Activated T-cell treated with anti-CD3 and anti-CD28 coated beads for 48 hours (primary cell): ENCODE measurements at regions not wholly inside any gene's neighbourhood (a gene's known extent, or its start where the extent isn't known, plus 50 kb on each side); places are given as distances from the start of the nearest gene placed in this dataset.

Source experiments
- DNase-seq: peaks from one replicate; pipeline ENCODE4 v3.0.0-alpha.2; 2020; ENCODE audit warnings: low read depth

DNA sequence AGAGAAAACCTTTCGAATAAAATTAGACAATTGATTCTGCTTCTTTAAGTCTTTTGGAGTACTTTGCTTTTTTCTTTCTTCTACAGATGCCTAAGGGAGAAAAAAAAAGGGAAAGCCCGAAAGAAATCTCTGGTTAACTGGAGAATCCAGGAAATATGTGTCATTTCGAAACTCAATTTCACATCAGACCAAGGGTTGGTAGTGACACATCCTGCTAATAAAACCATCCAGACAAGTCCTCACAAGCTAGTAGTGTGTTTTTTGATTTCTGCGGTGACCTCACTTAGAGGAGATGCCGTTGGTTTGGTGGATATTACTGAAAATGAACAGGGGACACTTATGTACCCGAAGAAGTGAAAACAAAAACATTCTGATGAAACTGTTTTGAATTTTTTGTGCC is 726.5 kb upstream of the ADAMTS5 start:
- no peak for DNase-seq

GRCh38 chr21:27691516-27691915 is 724.6 kb upstream of the ADAMTS5 start:
- DNase-seq = no peak

- DNase-seq = no peak
Measured at GRCh38 chr21:27691006-27691405, 724.1 kb upstream of the ADAMTS5 start.

- no peak for DNase-seq
Measured at GRCh38 chr21:27690426-27690825, 723.5 kb upstream of the ADAMTS5 start.

GRCh38 chr21:27688773-27689172 is 721.9 kb upstream of the ADAMTS5 start:
- no peak for DNase-seq

DNA sequence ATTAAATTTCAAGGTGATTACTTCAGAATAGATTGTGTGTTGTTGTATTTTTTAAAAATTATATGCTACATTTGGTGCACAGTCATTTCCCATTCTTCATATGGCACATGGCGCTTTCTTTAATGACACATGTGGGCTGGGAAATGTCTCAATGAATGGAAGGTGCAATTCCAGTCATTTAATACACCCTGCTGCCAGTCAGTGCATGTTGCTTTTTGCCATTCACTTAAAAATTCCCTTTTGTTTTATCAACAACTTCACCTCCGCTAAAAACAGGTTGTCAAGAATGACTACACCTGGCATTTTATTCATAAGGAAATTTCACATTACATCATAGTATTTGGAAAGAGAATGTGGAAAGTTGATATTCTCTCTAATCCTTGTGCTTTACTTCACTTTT is 716.4 kb upstream of the ADAMTS5 start:
- no peak for DNase-seq

GRCh38 chr21:27681841-27682240 is 715.0 kb upstream of the ADAMTS5 start:
- no peak for DNase-seq

DNA sequence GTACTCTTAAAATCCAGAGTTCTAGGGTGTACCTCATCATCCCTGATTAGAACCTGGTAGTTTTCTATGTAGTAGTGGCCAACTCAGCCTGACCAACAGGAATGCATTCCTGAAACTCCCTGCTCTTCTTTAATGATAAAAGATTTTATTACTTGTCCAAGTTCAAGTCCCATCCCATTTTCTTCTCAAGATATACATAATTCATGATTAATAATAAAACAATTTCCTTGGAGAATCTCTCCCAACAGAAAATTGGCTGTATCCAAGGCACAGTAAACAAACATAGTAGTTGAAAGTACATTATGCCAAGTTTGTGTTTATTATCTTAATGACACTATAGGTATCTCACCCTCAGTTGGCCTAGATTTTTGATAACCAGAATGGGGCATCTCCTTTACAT is 714.1 kb upstream of the ADAMTS5 start:
- no peak for DNase-seq

- DNase-seq = no peak
Measured at GRCh38 chr21:27680181-27680580, 713.3 kb upstream of the ADAMTS5 start.

DNA sequence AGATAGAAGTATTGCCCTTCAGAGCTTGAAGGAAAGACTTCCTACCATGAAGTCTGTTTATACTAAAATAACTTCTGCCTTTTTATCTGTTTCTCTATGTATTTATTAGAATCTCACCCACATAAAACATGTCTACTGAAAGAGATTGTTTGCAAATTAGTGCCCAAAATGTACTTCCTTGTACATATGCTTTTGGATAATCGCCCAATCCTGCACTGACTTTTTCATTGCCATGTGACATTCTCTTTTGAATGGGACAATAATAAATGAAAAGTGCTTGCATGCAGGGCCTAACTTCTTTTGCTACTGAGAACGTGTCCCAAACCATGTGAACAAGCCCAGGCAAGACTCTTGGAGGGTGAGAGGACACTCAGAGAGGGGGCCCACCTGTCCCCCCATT is 711.6 kb upstream of the ADAMTS5 start:
- DNase-seq = no peak

DNA sequence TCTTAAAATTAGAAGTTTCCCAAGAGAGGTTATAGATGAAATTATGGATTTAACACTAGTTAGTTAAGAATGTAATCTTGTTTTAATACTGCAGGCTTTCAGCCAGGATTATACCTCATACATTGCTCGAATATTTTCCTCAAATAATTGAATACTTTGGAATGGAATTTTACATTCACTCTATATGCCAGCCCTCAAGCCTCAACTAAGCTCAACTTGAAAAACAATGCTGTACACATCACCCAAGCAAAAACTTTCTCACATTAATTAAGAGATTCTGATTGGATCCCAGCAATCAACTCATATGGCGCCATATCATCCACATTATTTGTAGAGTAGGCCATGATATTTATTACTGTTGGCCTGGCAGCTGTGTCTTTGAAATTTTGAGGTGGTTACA is 710.7 kb upstream of the ADAMTS5 start:
- no peak for DNase-seq

DNA sequence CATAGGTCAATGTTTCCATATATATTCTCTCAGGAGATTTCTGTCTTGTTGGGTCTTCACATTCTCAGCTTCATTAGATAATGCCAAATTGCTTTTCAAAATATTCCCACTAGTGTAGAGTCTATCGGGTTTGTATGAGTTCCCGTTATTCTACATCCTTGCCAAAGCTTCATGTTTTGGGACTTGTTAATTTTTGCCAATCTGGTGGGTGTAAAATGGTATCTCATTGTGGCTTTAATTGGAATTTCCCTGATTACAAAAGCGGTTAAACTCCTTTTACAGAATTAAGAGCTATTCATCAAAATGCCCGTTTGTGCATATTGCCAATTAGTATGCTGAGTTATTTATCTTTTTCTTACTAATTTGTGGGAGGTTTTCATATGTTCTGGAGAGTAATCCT is 708.4 kb upstream of the ADAMTS5 start:
- DNase-seq = no peak

DNA sequence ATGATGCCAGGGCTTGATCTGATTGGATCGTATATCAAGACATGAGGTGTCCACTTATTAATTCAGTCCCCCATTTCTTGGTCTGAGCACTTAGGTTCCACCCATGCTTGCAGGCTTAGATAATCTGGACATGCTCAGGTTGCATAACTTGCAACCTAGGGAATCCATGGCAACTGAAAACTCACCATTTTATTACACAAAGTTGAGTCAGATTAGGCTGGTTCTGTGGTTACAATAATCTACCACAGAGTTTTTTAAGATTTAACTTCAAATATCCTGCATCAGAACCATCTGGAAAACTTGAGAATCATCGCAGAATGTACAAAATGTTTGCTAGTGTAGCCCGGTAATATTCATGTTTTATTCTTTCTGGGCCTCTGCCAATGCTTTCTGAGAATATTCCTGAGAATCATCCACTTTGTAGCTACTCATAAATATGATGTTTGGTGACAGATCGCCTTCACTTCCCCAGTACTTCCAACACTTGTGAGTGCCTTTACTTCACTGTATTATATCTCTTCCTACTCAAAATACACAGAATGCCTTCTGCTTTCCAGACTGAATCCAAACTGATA is 707.2 kb upstream of the ADAMTS5 start:
- no peak for DNase-seq

GRCh38 chr21:27673581-27673980 is 706.7 kb upstream of the ADAMTS5 start:
- DNase-seq = no peak

DNA sequence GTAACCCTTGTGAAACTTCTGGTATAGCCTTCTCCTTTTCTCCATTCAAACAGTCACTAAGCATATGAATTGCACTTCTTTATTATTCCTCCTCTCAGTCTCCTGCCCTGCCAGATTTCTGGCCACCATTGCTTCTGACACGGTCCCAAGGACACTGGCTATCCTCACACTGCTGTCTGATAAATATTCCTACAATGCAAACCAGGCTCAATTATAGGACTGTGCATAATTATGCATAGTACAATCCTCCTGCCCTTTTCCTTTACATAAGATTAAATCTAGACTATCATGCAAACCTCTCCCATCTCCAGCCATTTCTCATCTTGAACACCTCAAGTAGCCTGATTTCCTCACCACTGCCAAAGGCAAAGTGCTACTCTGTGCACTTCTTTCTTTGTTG is 704.3 kb upstream of the ADAMTS5 start:
- no peak for DNase-seq

GRCh38 chr21:27653481-27653880 is 686.6 kb upstream of the ADAMTS5 start:
- no peak for DNase-seq

DNA sequence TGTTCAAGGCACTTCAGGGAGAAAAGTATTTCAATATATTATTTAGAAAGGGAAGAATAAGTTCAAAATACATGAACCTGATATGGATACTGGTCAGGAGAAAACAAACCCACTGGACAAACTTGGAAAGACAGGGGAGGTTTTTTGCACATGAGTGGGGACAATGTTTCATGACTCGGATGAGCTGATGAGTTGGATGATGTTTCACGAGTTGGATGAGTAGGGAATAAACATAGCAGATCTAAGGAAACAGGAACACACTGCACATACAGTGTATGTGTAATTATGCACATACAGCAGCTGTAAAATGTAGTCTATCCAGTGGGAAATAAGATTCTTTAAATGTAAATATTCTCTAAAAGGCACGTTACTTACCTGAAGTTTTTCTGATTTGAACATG is 682.9 kb upstream of the ADAMTS5 start:
- DNase-seq = no peak

DNA sequence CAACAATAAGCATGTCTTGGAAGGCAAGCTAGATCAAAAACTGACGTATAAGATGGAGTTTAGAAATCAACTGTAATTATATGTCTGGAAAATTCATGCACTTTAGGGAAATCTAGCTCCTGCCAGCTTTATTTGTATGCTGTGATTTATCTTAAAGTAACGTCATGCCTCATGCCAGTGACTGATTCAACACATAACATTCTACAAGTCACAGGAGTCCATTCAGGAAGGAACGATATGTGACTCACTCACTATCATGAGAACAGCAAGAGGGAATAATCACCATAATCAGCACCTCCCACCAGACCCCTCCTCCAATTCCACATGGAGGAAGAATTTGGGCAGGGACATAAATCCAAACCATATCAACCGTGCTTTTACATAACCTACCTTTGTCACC is 682.4 kb upstream of the ADAMTS5 start:
- no peak for DNase-seq

DNA sequence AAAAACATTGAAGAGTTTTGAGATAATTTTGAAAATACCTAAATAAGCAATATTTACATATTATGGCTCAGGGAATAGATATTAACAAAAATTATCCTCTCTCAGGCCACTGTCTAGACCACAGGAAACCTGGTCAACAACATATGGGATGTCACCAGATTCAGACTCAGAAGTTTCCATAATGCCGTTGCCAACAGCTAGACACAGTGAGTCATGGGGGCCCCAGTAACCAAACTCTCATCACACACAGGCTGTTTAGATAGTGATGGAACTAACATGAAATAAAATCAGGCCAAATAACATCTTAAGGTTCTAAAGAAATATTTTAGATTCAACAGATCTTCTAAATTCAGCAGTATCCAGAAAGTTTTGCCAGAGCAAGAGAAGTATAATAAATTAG is 681.7 kb upstream of the ADAMTS5 start:
- no peak for DNase-seq

DNA sequence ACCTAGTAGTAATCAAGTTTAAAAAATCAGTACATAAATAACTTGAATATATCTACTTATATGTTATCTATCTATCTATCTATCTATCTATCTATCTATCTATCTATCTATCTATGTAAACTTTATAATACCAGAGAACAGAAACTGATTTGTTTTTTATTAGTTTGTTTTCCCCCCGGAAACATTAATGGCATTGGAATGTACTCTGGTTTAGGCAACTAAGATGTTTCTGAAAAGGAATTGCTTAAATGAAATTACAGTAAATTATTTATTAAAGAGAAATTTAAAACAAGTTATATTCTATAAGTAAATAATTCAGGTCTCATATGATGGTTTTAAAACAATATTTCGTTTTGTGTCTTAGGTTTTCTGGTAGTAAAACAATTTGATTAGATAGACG is 681.0 kb upstream of the ADAMTS5 start:
- no peak for DNase-seq

GRCh38 chr21:27647401-27647800 is 680.5 kb upstream of the ADAMTS5 start:
- no peak for DNase-seq

- DNase-seq = no peak
Measured at GRCh38 chr21:27646691-27647090, 679.8 kb upstream of the ADAMTS5 start.

DNA sequence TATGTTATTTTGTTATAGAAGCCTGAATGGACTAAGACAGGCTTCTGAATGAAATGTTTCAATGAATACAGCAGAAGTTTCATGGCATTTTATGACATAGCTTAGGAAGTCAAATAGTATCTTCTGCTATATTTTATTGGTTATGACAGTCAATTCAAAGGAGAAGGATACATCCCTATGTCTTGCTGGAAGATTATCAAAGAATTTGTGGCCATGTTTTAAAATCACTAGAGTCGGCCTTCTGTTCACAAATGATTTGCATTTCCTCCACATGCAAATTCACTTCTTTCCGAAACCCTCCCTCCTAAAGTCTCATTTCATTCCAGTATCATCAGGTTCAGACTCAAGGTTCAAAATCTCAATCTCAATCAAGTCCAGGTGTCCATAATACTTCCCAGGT is 679.2 kb upstream of the ADAMTS5 start:
- no peak for DNase-seq

GRCh38 chr21:27645285-27645684 is 678.4 kb upstream of the ADAMTS5 start:
- no peak for DNase-seq

DNA sequence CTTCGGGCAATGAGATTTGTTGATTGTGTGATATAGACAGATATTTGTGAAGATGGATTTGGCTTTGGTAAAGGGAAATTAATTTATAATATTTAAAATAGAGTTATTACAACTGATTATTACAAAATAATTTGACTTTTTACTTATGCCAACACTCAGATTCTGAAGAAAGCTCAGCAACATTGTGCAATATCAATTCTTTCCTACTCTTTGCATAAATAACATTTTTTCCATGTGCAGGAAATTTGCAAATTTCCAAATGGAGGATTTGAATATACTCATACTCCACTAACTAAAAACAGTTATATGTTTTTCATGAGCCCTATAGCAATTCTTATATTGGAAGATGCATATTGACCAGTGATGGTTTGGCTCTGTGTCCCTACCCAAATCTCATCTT is 676.4 kb upstream of the ADAMTS5 start:
- no peak for DNase-seq
